MM.1S (cell line): ENCODE measurements at regions not wholly inside any gene's neighbourhood (a gene's known extent, or its start where the extent isn't known, plus 50 kb on each side); places are given as distances from the start of the nearest gene placed in this dataset.

Source experiments
- DNase-seq: peaks from one replicate; pipeline ENCODE4 v3.0.0-alpha.2; 2015
- H2AFZ ChIP-seq: fragments of 300-600 bp; sonication (generic); 2 replicates; pipeline ENCODE4 v1.6.0; 2016; ENCODE audit warnings: antibody characterized with exemption, low read length
- H3F3A ChIP-seq: fragments of 300-600 bp; sonication (generic); 2 replicates; pipeline ENCODE4 v1.6.1; 2016; ENCODE audit warnings: mild to moderate bottlenecking, antibody characterized with exemption, low read length, moderate library complexity, mixed read lengths; ENCODE audit not compliant: insufficient read depth
- H3K27ac ChIP-seq: fragments of 300-600 bp; sonication (generic); 2 replicates; pipeline ENCODE4 v1.5.1; 2016; ENCODE audit warnings: mild to moderate bottlenecking, low read length
- H3K27me3 ChIP-seq: fragments of 300-600 bp; sonication (generic); replicated peaks from 2 replicates; pipeline ENCODE4 v1.6.0; 2016; ENCODE audit warnings: low read length; ENCODE audit not compliant: insufficient read depth
- H3K36me3 ChIP-seq: fragments of 300-600 bp; sonication (generic); replicated peaks from 2 replicates; pipeline ENCODE4 v1.6.1; 2016; ENCODE audit warnings: mild to moderate bottlenecking, low read length, mixed read lengths; ENCODE audit not compliant: insufficient read depth
- H3K4me1 ChIP-seq: fragments of 300-600 bp; sonication (generic); 2 replicates; pipeline ENCODE4 v1.6.1; 2016; ENCODE audit warnings: low read length, mixed read lengths
- H3K4me2 ChIP-seq: fragments of 300-600 bp; sonication (generic); 2 replicates; pipeline ENCODE4 v1.6.0; 2016; ENCODE audit warnings: low read depth, low read length
- H3K4me3 ChIP-seq: fragments of 300-600 bp; sonication (generic); 2 replicates; pipeline ENCODE4 v1.5.1; 2016; ENCODE audit warnings: low read length, mixed read lengths
- H3K79me2 ChIP-seq: fragments of 300-600 bp; sonication (generic); 2 replicates; pipeline ENCODE4 v1.6.1; 2016; ENCODE audit warnings: mixed run types, low read length, mixed read lengths
- H3K9ac ChIP-seq: fragments of 300-600 bp; sonication (generic); 2 replicates; pipeline ENCODE4 v1.6.1; 2016; ENCODE audit warnings: low read length, mixed read lengths
- H3K9me2 ChIP-seq: fragments of 300-600 bp; sonication (generic); replicated peaks from 2 replicates; pipeline ENCODE4 v1.6.1; 2016; ENCODE audit warnings: mild to moderate bottlenecking, low read length, mixed read lengths; ENCODE audit not compliant: insufficient read depth
- H3K9me3 ChIP-seq: fragments of 300-600 bp; sonication (generic); replicated peaks from 2 replicates; pipeline ENCODE4 v1.6.1; 2016; ENCODE audit warnings: mild to moderate bottlenecking, low read length, mixed read lengths; ENCODE audit not compliant: insufficient read depth
- H4K20me1 ChIP-seq: fragments of 300-600 bp; sonication (generic); 2 replicates; pipeline ENCODE4 v1.6.1; 2016; ENCODE audit warnings: mild to moderate bottlenecking, low read length, moderate library complexity, mixed read lengths; ENCODE audit not compliant: insufficient read depth
- CTCF ChIP-seq: fragments of 300-600 bp; sonication (generic); IDR thresholded peaks from 2 replicates; pipeline ENCODE4 v1.5.1; 2016; ENCODE audit warnings: antibody characterized with exemption, low read length, mixed read lengths
- EZH2 ChIP-seq: fragments of 300-600 bp; sonication (generic); optimal IDR thresholded peaks from 2 replicates; pipeline ENCODE3; 2017; ENCODE audit warnings: low read depth, mild to moderate bottlenecking, antibody characterized with exemption, low read length, mixed read lengths
- EZH2phosphoT487 ChIP-seq: fragments of 300-600 bp; sonication (generic); IDR thresholded peaks from 2 replicates; pipeline ENCODE4 v1.6.1; 2018; ENCODE audit warnings: antibody characterized with exemption, low read length

GRCh38 chr1:55639526-55639925 is 424.4 kb upstream of the USP24 start:
- H3K4me1 ChIP-seq: no peaks in the 10 kb centered on the region
- H2AFZ ChIP-seq: no peak overlapping the region
- H3K9me3 ChIP-seq: no peaks in the 10 kb centered on the region
- DNase-seq: no peak
- no peaks in the 10 kb centered on the region for H3K27me3 ChIP-seq
- no peaks in the 10 kb centered on the region for H3K9me2 ChIP-seq
- no peak overlapping the region for H3K4me3 ChIP-seq
- no peaks in the 10 kb centered on the region for H4K20me1 ChIP-seq
- TF ChIP-seq EZH2 (no peak), EZH2phosphoT487 (no peak), CTCF (no peak)
- no peak overlapping the region for H3K27ac ChIP-seq
- no peak overlapping the region for H3K9ac ChIP-seq
- H3F3A ChIP-seq: no peaks in the 10 kb centered on the region
- no peaks in the 10 kb centered on the region for H3K79me2 ChIP-seq
- H3K36me3 ChIP-seq: no peaks in the 10 kb centered on the region
- H3K4me2 ChIP-seq: no peak overlapping the region

- Histone ChIP-seq H3K27me3 (no peaks in the 10 kb centered on the region), H3K9me2 (no peaks in the 10 kb centered on the region), H3K9me3 (no peaks in the 10 kb centered on the region), H3K27ac (no peak overlapping the region), H3K9ac (no peak overlapping the region), H3K79me2 (no peaks in the 10 kb centered on the region), H3K4me3 (no peak overlapping the region), H2AFZ (no peak overlapping the region), H4K20me1 (no peaks in the 10 kb centered on the region), H3K36me3 (no peaks in the 10 kb centered on the region), H3K4me1 (no peaks in the 10 kb centered on the region), H3K4me2 (no peak overlapping the region), H3F3A (no peaks in the 10 kb centered on the region)
- no peak for TF ChIP-seq CTCF
- no peak for TF ChIP-seq EZH2phosphoT487
- no peak for TF ChIP-seq EZH2
- no peak for DNase-seq
Observed at GRCh38 chr1:55639051-55639450, 423.9 kb upstream of the USP24 start.

DNA sequence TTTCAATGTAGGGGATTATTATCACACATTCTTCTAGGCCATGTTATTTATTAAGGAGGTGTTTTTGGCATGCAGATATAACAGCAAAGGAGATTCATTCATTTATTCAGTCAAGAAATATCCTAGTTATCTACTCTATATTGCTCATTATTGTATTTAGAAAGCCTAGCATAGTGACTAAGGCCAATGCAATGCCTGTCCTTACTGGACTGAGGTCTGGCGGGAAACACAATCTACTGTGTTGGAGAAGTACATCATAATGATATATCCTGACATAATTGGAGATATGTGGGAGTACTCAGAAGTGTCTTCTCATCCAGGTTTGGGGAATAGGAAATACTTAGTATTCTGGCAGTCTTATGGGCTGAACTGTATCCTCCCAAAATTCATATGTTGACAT is 421.5 kb upstream of the USP24 start:
- Histone ChIP-seq H3K27ac (no peak overlapping the region), H3K4me2 (no peak overlapping the region), H2AFZ (no peak overlapping the region), H3K27me3 (no peaks in the 10 kb centered on the region), H3F3A (no peaks in the 10 kb centered on the region), H3K36me3 (no peaks in the 10 kb centered on the region), H3K4me3 (no peak overlapping the region), H3K9ac (no peak overlapping the region), H3K9me2 (no peaks in the 10 kb centered on the region), H4K20me1 (no peaks in the 10 kb centered on the region), H3K79me2 (no peaks in the 10 kb centered on the region), H3K9me3 (no peaks in the 10 kb centered on the region), H3K4me1 (no peaks in the 10 kb centered on the region)
- TF ChIP-seq CTCF (no peak), EZH2 (no peak), EZH2phosphoT487 (no peak)
- no peak for DNase-seq
